Neural progenitor cell (in vitro differentiated cells): ENCODE measurements at regions not wholly inside any gene's neighbourhood (a gene's known extent, or its start where the extent isn't known, plus 50 kb on each side); places are given as distances from the start of the nearest gene placed in this dataset.

Source experiments
- DNase-seq: peaks from one replicate; pipeline ENCODE4 v3.0.0-alpha.2; 2016; ENCODE audit warnings: low spot score
- H2AFZ ChIP-seq: fragments of 200-600 bp; sonication (generic); replicated peaks from 2 replicates; pipeline ENCODE4 v1.6.1; 2016; ENCODE audit warnings: antibody characterized with exemption
- H3F3A ChIP-seq: fragments of 200-600 bp; sonication (generic); 2 replicates; pipeline ENCODE4 v1.6.1; 2016; ENCODE audit warnings: antibody characterized with exemption, low read depth
- H3K27ac ChIP-seq: fragments of 200-600 bp; sonication (generic); 2 replicates; pipeline ENCODE4 v1.5.1; 2016; ENCODE audit warnings: mild to moderate bottlenecking
- H3K27me3 ChIP-seq: fragments of 200-600 bp; sonication (generic); 2 replicates; pipeline ENCODE4 v1.6.1; 2016; ENCODE audit warnings: mild to moderate bottlenecking, moderate library complexity
- H3K36me3 ChIP-seq: fragments of 200-600 bp; sonication (generic); 2 replicates; pipeline ENCODE4 v1.5.1; 2016
- H3K4me1 ChIP-seq: fragments of 200-600 bp; sonication (generic); 2 replicates; pipeline ENCODE4 v1.6.1; 2016; ENCODE audit warnings: mixed run types
- H3K4me2 ChIP-seq: fragments of 200-600 bp; sonication (generic); 2 replicates; pipeline ENCODE4 v1.6.1; 2016
- H3K4me3 ChIP-seq: fragments of 200-600 bp; sonication (generic); 2 replicates; pipeline ENCODE4 v1.5.1; 2016
- H3K79me2 ChIP-seq: fragments of 200-600 bp; sonication (generic); 2 replicates; pipeline ENCODE4 v1.6.1; 2016; ENCODE audit warnings: low read depth
- H3K9ac ChIP-seq: fragments of 200-600 bp; sonication (generic); 2 replicates; pipeline ENCODE4 v1.6.1; 2016
- H3K9me3 ChIP-seq: fragments of 200-600 bp; sonication (generic); 2 replicates; pipeline ENCODE4 v1.5.1; 2016; ENCODE audit warnings: low read depth
- H4K20me1 ChIP-seq: fragments of 200-600 bp; sonication (generic); 2 replicates; pipeline ENCODE4 v1.6.1; 2016; ENCODE audit warnings: low read depth
- H3K27ac Mint-ChIP-seq: 3 replicates; pipeline ENCODE4 v1.8.0; 2021; ENCODE audit warnings: mixed read lengths
- H3K27me3 Mint-ChIP-seq: 2 replicates; pipeline ENCODE4 v1.8.0; 2022; ENCODE audit warnings: low read depth, mild to moderate bottlenecking, inconsistent platforms, moderate library complexity, mixed read lengths; ENCODE audit not compliant: insufficient read depth
- H3K36me3 Mint-ChIP-seq: 3 replicates; pipeline ENCODE4 v1.8.0; 2021; ENCODE audit warnings: mixed read lengths
- H3K4me1 Mint-ChIP-seq: 3 replicates; pipeline ENCODE4 v1.8.0; 2021; ENCODE audit warnings: mixed read lengths
- H3K4me3 Mint-ChIP-seq: 3 replicates; pipeline ENCODE4 v1.8.0; 2021; ENCODE audit warnings: mild to moderate bottlenecking, moderate library complexity, mixed read lengths
- H3K9me3 Mint-ChIP-seq: 3 replicates; pipeline ENCODE4 v1.8.0; 2020; ENCODE audit warnings: mixed read lengths
- EZH2 ChIP-seq: fragments of 200-600 bp; sonication (generic); IDR thresholded peaks from 2 replicates; pipeline ENCODE4 v1.6.1; 2017; ENCODE audit warnings: antibody characterized with exemption, mild to moderate bottlenecking, moderate library complexity
- EZH2phosphoT487 ChIP-seq: fragments of 200-600 bp; sonication (generic); IDR thresholded peaks from 2 replicates; pipeline ENCODE4 v1.6.1; 2017; ENCODE audit warnings: antibody characterized with exemption
- TF ChIP-seq, protein P1 (sequence below): fragments of 200-600 bp; sonication (generic); IDR thresholded peaks from 2 replicates; pipeline ENCODE4 v1.5.1; 2017; ENCODE audit warnings: antibody characterized with exemption, mild to moderate bottlenecking

DNA sequence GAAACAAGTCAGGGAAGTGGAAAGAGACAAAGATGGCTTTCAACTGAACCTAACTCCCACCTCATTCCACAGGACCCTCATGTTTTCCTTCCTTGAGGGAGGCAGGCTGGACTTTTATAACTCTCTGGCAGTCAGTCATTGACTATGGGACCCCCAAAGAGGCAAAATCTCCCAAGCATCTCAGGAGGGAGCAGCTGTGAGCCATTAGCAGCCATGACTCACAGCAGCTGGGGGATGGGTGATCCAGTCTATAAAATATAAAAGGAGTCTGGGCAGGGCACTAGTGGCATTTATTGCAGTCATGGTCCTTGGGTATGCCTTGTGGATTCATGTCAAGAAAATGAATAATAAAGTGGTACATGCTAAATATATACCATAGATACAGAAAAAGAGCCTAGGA, 387.0 kb upstream of the CHD6 start:
- Histone ChIP-seq H3K4me2 (no peak overlapping the region), H3K27ac (no peak overlapping the region), H2AFZ (no peak overlapping the region), H3K4me3 (no peak overlapping the region), H3K79me2 (no peaks in the 10 kb centered on the region), H3K36me3 (no peaks in the 10 kb centered on the region), H3K4me1 (no peaks in the 10 kb centered on the region), H3K9me3 (no peaks in the 10 kb centered on the region), H3K9ac (no peak overlapping the region), H3K27me3 (no peaks in the 10 kb centered on the region), H4K20me1 (no peaks in the 10 kb centered on the region), H3F3A (no peaks in the 10 kb centered on the region)
- DNase-seq, result no peak
- no peaks in the 10 kb centered on the region for H3K36me3 Mint-ChIP-seq
- H3K4me1 Mint-ChIP-seq, result no peaks in the 10 kb centered on the region
- H3K27ac Mint-ChIP-seq, result no peak overlapping the region
- no peak for TF ChIP-seq EZH2phosphoT487
- TF ChIP-seq, protein P1, sequence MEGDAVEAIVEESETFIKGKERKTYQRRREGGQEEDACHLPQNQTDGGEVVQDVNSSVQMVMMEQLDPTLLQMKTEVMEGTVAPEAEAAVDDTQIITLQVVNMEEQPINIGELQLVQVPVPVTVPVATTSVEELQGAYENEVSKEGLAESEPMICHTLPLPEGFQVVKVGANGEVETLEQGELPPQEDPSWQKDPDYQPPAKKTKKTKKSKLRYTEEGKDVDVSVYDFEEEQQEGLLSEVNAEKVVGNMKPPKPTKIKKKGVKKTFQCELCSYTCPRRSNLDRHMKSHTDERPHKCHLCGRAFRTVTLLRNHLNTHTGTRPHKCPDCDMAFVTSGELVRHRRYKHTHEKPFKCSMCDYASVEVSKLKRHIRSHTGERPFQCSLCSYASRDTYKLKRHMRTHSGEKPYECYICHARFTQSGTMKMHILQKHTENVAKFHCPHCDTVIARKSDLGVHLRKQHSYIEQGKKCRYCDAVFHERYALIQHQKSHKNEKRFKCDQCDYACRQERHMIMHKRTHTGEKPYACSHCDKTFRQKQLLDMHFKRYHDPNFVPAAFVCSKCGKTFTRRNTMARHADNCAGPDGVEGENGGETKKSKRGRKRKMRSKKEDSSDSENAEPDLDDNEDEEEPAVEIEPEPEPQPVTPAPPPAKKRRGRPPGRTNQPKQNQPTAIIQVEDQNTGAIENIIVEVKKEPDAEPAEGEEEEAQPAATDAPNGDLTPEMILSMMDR, result no peak
- TF ChIP-seq EZH2, result no peak
- H3K4me3 Mint-ChIP-seq, result no peak overlapping the region
- peaks cover 13% of the 10 kb centered on the region for H3K27me3 Mint-ChIP-seq
- H3K9me3 Mint-ChIP-seq, result peaks cover 9% of the 10 kb centered on the region

DNA sequence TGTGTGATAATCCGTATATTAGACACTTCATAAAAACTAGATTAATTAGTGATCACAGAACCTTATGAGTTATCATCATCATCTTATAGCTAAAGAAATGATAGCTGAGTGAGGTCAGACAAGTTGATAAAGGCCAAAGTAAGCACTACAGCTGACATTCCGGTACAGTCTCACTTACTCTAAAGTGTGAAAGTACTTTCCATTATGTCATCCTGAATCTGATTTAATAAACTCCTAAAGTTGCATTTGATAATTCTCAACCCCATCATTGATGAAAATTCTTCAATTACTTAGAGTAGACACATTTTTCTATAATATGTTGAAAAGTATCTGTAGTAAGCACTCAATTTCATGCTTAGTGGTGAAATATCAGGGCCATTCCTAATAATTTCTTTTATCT, 385.2 kb upstream of the CHD6 start:
- Histone ChIP-seq H3K4me1 (no peaks in the 10 kb centered on the region), H3K79me2 (no peaks in the 10 kb centered on the region), H3F3A (no peaks in the 10 kb centered on the region), H3K4me3 (no peak overlapping the region), H2AFZ (no peak overlapping the region), H3K27me3 (no peaks in the 10 kb centered on the region), H3K9ac (no peak overlapping the region), H3K36me3 (no peaks in the 10 kb centered on the region), H3K4me2 (no peak overlapping the region), H3K9me3 (no peaks in the 10 kb centered on the region), H4K20me1 (no peaks in the 10 kb centered on the region), H3K27ac (no peak overlapping the region)
- DNase-seq, result no peak
- Mint-ChIP-seq H3K36me3 (peaks cover 6% of the 10 kb centered on the region), H3K27me3 (peaks cover 11% of the 10 kb centered on the region), H3K27ac (no peak overlapping the region), H3K9me3 (peaks cover 9% of the 10 kb centered on the region), H3K4me3 (no peak overlapping the region), H3K4me1 (no peaks in the 10 kb centered on the region)
- TF ChIP-seq EZH2phosphoT487 (no peak), EZH2 (no peak)
- TF ChIP-seq, protein P1, result no peak

DNA sequence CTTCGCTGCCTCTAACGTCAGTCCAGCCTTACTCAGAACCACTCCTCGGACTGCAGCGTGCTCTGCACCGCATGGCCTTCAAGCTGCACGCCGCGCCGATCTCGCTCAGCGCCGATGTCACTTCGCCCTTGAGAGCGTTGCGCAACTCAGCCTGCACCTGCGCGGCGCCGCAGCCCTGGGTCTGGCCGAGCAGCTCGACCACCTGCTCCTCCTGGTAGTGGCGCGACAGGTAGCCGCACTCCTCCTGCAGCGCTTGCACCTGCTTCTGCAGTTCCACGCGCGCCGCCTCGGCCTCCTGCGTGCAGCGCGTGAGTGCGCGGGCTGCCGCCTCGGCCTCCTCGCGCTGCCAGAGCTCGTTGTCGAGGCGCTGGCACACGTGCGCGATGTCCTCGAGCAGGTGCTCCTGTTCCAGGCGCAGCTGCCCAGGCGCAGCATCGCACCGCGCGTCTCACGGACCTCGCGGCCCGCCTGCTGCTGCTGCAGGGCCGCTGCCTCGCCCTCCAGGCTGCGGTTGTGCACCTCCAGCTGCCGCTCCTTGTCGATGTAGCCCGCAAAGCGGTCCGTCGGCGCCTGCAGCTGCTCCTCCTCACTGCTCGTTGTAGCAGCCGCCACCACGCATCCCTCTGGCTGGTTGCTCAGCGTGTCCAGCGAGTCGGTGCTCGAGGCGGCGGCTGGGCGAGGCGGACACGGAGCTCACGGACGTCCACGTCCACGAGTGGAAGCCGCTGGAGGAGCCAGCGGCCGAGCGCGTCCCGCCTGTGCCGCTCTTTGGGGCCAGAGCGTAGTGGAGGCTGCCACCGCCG, 380.6 kb upstream of the CHD6 start:
- H3K9me3 Mint-ChIP-seq, result peaks cover 7% of the 10 kb centered on the region
- peaks cover 6% of the 10 kb centered on the region for H3K36me3 Mint-ChIP-seq
- H3K27ac Mint-ChIP-seq, result no peak overlapping the region
- peaks cover 5% of the 10 kb centered on the region for H3K27me3 Mint-ChIP-seq
- Histone ChIP-seq H3K4me2 (no peak overlapping the region), H3K9ac (no peak overlapping the region), H3K4me3 (no peak overlapping the region), H2AFZ (no peak overlapping the region), H3K9me3 (no peaks in the 10 kb centered on the region), H3F3A (no peaks in the 10 kb centered on the region), H3K36me3 (no peaks in the 10 kb centered on the region), H3K4me1 (no peaks in the 10 kb centered on the region), H4K20me1 (no peaks in the 10 kb centered on the region), H3K27me3 (no peaks in the 10 kb centered on the region), H3K79me2 (no peaks in the 10 kb centered on the region), H3K27ac (no peak overlapping the region)
- TF ChIP-seq EZH2, result no peak
- TF ChIP-seq EZH2phosphoT487, result no peak
- TF ChIP-seq, protein P1, result no peak
- DNase-seq, result no peak
- no peaks in the 10 kb centered on the region for H3K4me1 Mint-ChIP-seq
- no peak overlapping the region for H3K4me3 Mint-ChIP-seq
